ENCODE measurements at regions not wholly inside any gene's neighbourhood (a gene's known extent, or its start where the extent isn't known, plus 50 kb on each side); places are given as distances from the start of the nearest gene placed in this dataset.

- TF ChIP-seq CTCF (IDR thresholded peaks at IDR 0.05), result no peak
- no peak for TF ChIP-seq POLR2A (IDR thresholded peaks at IDR 0.05)
Observed at GRCh38 chr9:36463467-36463866, 63.4 kb upstream of the RNF38 start.
